Activated CD8-positive, alpha-beta memory T cell treated with anti-CD3 and anti-CD28 coated beads for 36 hours (primary cell): ENCODE measurements at regions not wholly inside any gene's neighbourhood (a gene's known extent, or its start where the extent isn't known, plus 50 kb on each side); places are given as distances from the start of the nearest gene placed in this dataset.

ENCODE experiments used
- CTCF ChIA-PET: fragments of 350-600 bp; sonication (Branson Sonifier 250); formaldehyde crosslinking; loops from one replicate; lab custom pipeline; 2021; ENCODE audit warnings: antibody characterized with exemption; lab: Charles Lee
- POLR2A ChIA-PET: fragments of 350-600 bp; sonication (Branson Sonifier 250); formaldehyde crosslinking; loops from one replicate; lab custom pipeline; 2021; ENCODE audit warnings: antibody characterized with exemption; lab: Charles Lee

- CTCF ChIA-PET = no interaction called here
Measured at GRCh38 chr21:36647279-36648093, 51.4 kb upstream of the SIM2 start.

More at GRCh38 chr21:36647279-36648093, 51.4 kb upstream of the SIM2 start:
- POLR2A ChIA-PET = no interaction called here
